Activated gamma-delta T cell treated with Interleukin-2 at 50 U/mL for 16 hours (primary cell): ENCODE measurements at regions not wholly inside any gene's neighbourhood (a gene's known extent, or its start where the extent isn't known, plus 50 kb on each side); places are given as distances from the start of the nearest gene placed in this dataset.
"Not testable (repeated sequence)": the region's sequence is repeated elsewhere in the genome, so short reads cannot be mapped to it uniquely, and the experiment has no call there.

Experiments
- DNase-seq: peaks from one replicate; pipeline ENCODE4 v3.0.0-alpha.2; 2020

DNA sequence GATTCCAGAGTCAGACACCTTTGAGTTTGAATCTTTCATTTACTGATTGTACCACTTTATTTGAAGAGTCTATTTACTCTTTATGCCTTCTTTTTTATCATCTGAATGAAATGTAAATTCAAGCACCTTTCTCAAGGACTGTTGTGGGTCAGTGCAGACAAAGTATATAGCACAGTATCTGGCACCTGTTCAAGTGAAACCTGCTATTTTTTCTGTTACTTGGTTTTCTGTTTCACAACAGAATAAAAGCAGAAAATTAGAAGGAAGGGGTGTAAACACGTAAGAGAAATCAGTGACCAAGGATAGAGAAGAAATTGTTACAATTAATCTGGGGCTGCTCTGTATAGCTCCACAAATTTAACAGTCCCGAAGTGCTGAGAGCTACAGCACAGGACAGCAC is 357.4 kb downstream of the RSL24D1 start:
- no peak for DNase-seq

DNA sequence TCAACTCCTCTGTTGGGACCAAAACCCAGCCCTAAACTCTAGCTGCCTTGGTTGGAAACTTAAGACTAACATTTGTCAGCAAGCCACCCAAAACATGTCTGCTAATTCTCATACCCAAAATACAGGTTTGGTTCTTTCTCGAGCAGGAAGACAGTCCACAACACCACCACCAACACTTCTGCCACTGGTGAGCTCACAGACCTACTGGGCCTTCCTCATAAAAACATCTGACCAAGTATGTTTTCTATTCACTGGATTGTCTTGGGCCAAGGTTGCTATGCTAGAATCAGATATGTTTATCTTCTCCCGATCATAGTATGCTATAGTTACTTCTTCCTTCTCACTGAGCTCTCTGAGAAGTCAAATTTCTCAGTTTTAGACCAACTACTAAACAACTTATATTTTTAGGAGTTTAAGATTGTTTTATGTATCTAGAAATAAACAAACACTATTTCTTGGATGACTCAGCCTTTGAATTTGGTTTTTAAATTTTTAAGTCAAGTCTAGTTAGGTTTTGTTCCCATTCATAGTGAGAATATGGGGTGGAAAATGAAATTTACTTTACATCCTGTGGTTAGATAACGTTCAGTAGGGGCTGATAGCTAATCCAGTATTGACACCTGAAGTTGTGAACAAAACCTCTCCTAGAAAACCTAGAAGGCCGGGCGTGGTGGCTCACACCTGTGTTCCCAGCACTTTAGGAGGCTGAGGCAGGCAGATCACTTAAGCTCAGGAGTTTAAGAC is 360.5 kb downstream of the RSL24D1 start:
- DNase-seq = no peak

- no peak for DNase-seq
Observed at GRCh38 chr15:54829821-54830220, 366.9 kb downstream of the RSL24D1 start.

DNA sequence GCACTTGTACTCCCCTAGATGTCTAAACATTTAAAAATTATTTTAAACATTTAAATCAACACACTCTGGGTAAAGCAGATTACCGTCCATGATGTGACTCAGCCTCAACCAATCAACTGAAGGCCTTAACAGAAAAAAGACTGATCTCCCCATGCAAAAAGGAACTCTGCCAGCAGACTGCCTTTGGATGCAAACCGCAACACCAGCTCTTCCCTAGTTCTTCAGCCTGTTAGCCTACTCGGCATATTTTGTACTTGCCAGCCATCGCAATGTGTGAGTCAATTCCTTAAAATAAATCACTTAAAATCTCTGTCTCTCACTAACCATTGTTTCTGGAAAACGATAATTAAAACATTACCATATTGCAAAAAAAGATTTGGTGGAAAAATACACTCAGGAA is 375.9 kb downstream of the RSL24D1 start:
- DNase-seq = no peak

- no peak for DNase-seq
Observed at GRCh38 chr15:54820098-54820497, 376.6 kb downstream of the RSL24D1 start.

GRCh38 chr15:54816401-54816800 is 380.3 kb downstream of the RSL24D1 start:
- no peak for DNase-seq

GRCh38 chr15:54815556-54815955 is 381.2 kb downstream of the RSL24D1 start:
- no peak for DNase-seq

GRCh38 chr15:54812383-54812782 is 384.4 kb downstream of the RSL24D1 start:
- no peak for DNase-seq

DNA sequence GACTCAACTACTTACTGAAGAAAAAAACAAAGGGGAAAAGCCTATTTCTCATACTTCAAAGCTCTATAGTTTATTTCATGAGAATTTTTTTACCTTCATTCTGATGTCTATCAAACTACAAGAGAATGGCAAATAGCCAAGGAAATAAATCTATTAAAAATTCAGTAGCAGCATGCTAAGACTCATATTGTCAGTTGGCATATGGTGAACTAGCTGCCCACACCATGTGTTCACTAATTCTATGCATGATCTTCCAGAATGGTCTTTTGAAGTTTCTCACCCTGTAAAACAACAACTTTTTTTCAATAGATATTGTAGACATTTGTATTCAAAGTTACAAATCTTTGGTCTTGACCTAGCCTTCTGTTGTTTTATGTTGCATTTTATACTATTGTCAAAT is 386.2 kb downstream of the RSL24D1 start:
- DNase-seq = no peak

DNA sequence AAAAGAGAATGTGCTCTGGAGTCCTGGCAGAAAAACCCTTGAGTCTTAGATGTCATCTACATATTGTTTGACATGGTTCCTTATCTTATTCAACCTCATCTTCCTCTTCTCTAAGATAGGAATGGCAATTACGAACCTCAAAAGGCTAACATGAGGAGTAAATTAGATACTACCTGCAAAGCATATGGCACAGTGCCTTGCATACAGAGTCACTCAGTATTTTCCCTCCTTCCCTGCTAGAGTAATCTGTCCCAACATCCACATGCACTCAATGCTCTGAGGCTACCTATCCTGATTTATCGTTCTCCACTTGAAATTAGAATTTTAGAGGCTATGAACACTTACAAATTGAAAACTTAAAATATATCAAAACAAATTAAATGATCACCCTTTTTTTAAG is 386.7 kb downstream of the RSL24D1 start:
- DNase-seq = no peak

- DNase-seq = no peak
Observed at GRCh38 chr15:54808321-54808720, 388.4 kb downstream of the RSL24D1 start.

- no peak for DNase-seq
Observed at GRCh38 chr15:54803987-54804386, 392.8 kb downstream of the RSL24D1 start.

- no peak for DNase-seq
Observed at GRCh38 chr15:54803134-54803808, 393.5 kb downstream of the RSL24D1 start.

GRCh38 chr15:54792526-54792925 is 404.2 kb downstream of the RSL24D1 start:
- no peak for DNase-seq

DNA sequence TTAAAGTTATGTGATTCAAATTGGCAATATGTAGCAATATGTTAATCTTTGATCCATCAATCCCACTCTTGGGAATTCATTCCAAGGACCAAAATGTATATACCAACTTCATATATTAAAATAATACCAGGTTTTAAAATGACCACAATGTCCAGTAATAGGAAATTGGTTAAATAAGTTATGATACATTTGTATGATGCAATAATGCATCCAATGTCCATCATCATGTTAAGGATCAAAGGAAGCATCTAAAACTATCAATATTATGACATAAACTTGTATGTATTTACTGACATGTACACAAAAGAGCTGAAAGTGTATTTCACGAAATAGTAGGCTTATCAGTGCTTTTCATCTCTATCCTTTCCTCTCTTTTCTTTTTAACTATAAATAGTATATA is 406.0 kb downstream of the RSL24D1 start:
- no peak for DNase-seq

DNA sequence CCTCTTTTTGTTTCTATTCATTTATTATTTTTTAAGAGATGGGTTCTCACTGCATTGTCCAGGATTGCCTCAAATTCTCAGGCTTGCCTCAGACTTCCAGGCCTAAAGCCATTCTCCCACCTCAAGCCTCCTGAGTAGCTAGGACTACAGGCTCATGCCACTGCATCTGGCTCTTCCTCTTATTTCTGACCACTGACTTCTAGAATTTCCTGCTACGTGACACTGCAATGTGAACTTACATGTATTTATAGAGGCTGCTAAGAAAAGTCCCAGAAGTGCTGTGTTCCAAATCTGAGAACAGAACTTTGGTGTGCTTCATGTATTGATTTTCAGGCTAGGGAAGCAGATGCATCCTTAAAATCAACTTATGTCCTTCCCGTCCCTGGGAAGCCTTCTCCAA is 407.4 kb downstream of the RSL24D1 start:
- no peak for DNase-seq

DNA sequence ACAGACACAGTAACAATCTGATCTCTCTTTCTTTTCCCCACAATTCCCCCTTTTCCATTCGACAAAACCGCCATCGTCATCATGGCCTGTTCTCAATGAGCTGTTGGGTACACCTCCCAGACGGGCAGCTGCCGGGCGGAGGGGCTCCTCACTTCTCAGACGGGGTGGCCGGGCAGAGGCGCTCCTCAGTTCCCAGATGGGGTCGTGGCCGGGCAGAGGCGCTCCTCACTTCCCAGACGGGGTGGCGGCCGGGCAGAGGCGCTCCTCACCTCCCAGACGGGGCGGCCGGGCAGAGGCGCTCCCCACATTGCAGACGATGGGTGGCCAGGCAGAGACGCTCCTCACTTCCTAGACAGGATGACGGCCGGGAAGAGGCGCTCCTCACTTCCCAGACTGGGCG is 415.5 kb downstream of the RSL24D1 start:
- not testable (repeated sequence) for DNase-seq

- DNase-seq = no peak
Observed at GRCh38 chr15:54779271-54779670, 417.5 kb downstream of the RSL24D1 start.

- DNase-seq = no peak
Observed at GRCh38 chr15:54776410-54776809, 420.3 kb downstream of the RSL24D1 start.

DNA sequence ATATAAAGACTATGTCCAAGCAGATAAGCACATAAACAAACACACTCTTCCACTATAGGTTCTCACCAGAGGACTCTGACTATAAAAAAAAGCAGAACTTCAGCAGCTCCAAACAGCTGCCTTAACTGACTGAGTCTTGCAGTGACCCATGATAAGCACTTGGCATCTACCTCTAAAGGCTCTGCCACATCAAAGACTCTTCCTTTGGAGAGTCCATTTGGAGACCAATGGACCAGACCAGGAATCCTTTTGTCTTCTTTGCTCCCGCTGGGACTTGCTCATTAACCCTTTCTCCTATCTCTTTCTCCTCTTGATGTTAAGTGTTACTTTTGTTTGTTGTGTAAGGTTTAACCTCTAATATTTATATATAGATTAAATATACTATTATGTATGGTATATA is 424.1 kb downstream of the RSL24D1 start:
- no peak for DNase-seq

GRCh38 chr15:54749461-54749860 is 447.3 kb downstream of the RSL24D1 start:
- not testable (repeated sequence) for DNase-seq

DNA sequence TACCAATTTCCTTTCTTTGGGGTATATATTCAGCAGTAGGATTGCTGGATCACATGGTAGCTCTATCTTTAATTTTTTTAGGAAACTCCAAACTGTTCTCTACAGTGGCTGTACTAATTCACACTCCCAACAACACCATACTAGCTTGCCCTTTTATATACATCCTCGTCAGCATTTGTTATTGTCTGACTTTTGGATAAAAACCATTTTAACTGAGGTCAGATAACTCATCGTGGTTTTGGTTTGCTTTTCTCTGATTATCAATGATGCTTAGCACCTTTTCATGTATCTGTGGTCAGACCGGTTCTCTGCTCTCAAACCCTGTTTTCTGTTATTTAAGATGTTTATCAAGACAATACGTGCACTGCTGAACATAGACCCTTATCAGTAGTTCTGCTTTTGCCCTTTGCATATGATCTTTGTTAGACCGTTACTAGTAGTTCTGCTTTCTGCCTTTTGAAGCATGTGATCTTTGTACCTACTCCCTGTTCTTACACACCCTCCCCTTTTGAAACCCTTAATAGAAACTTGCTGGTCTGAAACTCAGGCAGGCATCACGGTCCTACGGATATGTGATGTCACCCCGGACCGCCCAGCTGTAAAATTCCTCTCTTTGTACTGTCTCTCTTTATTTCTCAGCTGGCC is 474.3 kb downstream of the RSL24D1 start:
- no peak for DNase-seq

DNA sequence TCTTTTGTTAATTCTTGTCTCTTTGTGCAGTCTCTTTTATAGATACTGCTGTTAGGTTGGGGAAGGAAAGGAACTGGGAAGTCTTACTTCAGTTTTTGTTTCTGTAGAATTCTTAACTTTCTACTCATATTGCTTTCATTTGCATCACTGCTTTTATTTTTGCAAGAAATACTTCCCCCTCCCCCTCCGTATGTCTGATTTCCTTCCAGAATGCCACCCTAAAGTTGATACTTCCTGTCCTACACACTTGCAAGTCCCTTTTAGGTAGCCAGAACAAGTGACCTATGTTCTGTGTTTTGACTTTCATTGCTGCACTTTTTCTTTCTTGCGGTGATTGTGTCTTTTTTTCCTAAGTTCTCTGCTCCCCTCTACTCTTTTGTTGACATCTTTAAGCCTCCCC is 477.4 kb downstream of the RSL24D1 start:
- DNase-seq = no peak
